T-helper 2 cell (primary cell): ENCODE measurements at regions not wholly inside any gene's neighbourhood (a gene's known extent, or its start where the extent isn't known, plus 50 kb on each side); places are given as distances from the start of the nearest gene placed in this dataset.

Experiments used
- DNase-seq, 5 experiments: peaks; one replicate each; pipeline versions ENCODE4 v3.0.0 to v3.0.0-alpha.2; 2012 to 2022

DNA sequence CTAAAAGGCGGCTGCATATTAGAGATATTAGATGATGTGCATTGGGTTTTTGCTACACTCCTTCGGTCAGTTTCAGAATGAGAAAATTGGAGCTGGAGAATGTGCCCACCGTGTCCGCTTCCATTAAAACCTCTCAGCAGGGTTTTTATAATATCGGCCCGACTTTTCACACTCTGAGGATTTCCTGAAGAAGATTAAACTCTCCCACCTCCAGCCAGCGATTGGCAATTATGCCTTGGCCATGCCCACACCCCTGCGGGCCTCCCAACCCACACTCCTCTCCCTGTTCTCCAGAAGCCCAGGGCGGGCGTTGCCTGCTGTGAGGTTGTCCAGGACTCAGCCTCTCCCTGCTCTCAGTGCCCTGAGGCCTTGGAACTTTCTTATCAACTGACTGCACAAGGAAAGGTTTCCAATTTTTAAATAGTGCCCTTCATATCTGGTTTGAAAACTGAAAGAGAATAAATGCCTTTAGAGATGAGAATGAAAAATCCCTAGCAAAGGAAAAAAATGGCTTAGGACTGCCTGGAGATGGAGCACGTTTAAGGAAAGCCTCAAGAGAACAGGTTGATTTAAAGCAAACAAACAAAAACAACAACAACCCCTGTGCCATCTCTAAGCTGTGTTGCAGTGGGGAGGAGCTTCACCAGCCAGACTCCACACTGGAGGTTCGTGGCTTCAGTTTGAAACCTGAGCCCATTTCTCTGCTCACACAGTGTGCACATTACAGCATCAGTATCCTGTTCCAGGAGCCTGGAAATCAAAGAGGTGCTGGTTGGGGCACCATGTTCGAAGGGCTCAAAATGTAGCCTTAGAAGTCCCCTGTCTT lies 292.9 kb downstream of the NSG2 start:
- no peak for DNase-seq

GRCh38 chr5:174339130-174339529 lies 293.6 kb downstream of the NSG2 start:
- no peak for DNase-seq

DNA sequence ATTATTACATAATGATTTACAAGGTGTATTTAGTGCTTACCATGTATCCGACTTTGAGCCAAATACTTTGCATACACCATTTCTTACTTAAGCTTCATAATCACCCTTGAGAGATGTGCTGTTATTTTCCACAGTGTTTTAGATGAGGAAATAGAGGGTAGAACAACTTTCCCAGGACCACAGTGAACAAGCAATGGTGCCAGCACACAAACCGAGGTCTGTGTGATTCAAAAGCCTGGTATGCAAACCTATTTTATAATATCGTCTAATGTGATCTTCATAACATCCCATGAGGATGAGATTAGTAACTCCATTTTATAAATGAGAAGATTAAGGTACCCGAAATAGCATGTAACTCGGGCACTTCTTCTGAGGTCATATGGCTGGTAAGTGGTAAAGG lies 294.7 kb downstream of the NSG2 start:
- no peak for DNase-seq

DNA sequence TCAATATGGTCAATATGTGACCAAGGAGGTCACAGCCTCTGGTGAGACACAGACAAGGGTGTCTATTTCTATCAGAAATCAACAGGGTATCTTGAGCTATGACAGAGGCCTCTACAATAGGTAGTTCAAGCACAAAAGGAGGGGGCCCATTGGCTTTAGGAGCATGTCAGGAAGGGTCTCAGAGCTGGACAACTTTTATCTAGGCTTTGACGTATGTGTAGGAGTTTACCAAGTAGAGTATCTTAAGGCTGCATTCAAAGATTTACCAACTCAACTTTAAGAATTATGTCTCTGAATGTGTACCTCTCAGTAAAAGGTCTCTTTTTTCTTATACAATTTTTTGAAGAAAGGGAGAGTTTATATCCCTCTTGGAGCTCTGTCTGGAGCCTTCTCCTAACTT lies 297.2 kb downstream of the NSG2 start:
- DNase-seq = no peak

- DNase-seq = no peak
These were observed 298.3 kb downstream of the NSG2 start for GRCh38 chr5:174343826-174344225.

GRCh38 chr5:174344335-174344734 lies 298.8 kb downstream of the NSG2 start:
- DNase-seq = no peak

- no peak for DNase-seq
These were observed 301.7 kb downstream of the NSG2 start for GRCh38 chr5:174347183-174347582.

- DNase-seq = no peak
These were observed 302.9 kb downstream of the NSG2 start for GRCh38 chr5:174348311-174348981.

DNA sequence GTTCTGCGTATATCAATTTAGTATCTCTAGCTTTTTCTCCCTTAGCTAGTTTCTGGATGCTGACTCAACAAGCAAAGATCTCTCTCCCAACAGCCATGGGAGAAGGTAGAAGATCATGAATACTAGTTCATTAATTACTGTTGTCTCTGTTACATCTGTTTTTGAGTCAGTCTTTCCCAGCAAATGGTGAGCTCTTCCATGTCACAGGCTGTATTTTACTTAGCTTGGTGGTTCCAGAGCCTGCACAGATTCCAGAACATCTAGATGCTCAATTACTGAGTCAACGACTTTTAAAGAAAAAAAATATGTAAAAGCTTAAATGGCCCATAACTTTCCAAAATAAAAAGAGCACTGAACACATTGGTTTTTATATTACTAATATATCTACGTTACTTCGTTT lies 307.2 kb downstream of the NSG2 start:
- DNase-seq = no peak

DNA sequence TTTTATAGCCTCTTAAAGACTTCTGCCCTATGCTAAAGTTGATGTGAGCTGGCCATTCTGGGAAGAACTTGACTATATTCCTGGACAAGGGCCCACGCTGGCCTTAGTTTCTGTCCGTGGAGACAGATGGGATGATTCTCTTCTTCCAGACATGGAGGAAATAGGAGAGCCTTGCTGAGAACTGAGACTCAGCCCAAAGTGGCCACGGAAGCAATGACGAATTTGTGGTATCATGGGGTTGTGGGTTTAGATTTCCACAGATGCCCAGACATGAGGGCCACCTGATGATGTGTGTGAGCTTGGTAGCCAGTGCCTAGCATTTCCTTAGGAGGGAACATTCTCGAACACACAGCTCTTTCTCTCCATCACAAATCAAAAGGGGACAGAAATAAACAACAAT lies 309.1 kb downstream of the NSG2 start:
- DNase-seq = no peak

- peak in 1 of 5 experiments; percentile 12 for DNase-seq
These were observed 309.7 kb downstream of the NSG2 start for GRCh38 chr5:174355208-174355612.

DNA sequence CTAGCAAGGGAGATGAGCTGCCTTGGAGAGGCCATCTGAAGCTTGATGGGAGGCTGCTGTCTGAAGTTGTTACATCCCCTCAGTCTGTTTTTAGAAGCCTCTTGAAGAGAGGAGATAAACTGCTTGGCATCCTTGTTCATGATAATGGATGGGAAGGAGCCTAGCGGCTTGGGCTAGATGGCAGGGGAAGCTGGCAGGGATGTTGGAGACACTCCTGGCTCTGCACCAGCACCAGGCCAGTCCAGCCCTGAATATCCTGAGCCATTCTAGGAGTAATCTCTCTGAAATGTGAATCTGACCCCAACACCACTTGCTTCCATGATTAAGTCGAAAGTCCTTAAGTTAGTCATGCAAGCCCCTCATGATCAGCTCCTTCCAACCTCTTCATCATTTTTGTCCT lies 310.5 kb downstream of the NSG2 start:
- no peak for DNase-seq

- DNase-seq = no peak
These were observed 311.0 kb downstream of the NSG2 start for GRCh38 chr5:174356536-174356935.

- DNase-seq = no peak
These were observed 312.8 kb downstream of the NSG2 start for GRCh38 chr5:174358276-174358675.

DNA sequence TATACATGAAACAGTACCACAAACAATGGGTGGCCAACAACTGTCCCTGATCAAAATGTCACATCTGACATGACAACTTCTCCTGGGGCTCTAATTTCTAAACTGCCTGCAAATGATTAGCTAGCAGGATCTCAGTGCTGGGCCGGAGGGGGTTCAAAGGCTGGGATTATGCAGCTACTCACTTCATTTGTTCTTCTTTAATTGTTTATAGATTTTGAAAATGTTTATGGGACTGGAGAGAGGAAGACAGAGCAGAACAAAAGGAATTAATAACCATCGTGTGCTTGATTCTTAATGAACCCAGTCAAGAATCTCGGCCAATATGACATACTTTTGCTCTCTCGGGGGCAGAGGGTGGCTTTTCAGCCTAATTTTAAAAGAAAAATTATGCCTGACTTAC lies 313.6 kb downstream of the NSG2 start:
- DNase-seq = no peak

- DNase-seq = no peak
These were observed 317.0 kb downstream of the NSG2 start for GRCh38 chr5:174362514-174362913.

- DNase-seq = no peak
These were observed 318.4 kb downstream of the NSG2 start for GRCh38 chr5:174363934-174364333.

DNA sequence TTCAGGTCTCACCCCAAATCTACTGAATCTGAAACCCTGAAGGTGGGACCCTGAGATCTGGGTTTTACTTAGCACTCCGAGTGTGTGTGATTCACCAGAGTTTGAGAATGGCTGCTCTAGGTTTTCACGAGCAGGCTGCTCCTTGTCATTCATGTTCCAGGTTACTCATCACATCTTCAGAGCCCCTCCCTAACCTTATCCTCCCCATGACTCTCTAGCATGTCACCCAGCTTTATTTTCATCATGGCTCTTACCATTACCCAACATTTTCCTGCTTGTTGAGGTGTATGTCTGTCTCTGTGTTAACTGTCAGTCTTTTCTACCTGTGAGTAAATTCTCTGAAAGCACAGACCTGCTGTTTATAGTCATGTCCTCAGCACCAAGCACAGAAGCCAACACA lies 319.2 kb downstream of the NSG2 start:
- no peak for DNase-seq

DNA sequence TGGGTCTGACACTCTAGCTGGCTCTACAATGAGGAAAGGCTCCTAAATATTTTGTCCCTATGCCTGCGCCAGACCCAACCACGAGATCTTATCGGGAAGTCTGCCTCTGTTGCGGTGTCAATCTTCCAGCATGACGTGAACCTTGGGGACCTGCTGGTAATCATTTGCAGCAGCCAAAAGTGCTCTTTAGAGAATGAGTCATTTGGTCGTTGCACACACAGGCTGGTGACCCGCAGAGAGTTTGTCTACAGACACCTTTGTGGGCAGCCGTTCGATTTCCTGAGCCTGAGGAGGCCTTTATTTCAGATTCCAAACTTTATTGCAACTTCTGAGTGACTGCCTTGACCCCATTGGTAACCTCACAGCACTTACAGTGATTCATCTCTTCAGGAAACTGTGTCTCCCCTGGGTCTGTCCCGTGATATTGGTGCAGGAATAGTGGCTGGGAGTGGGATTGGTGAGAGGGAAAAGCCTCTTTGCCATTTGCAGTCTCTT lies 326.1 kb downstream of the NSG2 start:
- DNase-seq = no peak

DNA sequence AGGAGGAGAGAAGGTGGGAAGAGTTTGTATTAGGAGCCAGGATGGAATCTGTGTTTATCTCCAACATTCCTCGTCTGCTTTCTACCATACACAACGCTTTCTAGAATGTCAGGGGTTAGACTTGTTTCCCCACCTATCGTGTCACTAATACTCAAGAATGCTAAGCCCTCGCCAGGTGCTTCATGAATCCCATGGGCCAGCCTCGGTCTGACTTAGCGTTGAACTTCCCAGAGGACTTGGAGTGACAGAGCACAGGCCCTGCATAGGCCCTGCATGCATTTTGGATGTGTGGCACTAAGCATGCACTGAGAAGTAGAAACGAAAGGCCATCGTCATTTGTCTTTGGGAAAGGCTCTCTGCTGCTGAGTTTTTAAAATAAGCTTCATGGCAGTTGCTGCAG lies 328.7 kb downstream of the NSG2 start:
- DNase-seq = no peak

GRCh38 chr5:174376056-174376455 lies 330.6 kb downstream of the NSG2 start:
- DNase-seq = no peak

DNA sequence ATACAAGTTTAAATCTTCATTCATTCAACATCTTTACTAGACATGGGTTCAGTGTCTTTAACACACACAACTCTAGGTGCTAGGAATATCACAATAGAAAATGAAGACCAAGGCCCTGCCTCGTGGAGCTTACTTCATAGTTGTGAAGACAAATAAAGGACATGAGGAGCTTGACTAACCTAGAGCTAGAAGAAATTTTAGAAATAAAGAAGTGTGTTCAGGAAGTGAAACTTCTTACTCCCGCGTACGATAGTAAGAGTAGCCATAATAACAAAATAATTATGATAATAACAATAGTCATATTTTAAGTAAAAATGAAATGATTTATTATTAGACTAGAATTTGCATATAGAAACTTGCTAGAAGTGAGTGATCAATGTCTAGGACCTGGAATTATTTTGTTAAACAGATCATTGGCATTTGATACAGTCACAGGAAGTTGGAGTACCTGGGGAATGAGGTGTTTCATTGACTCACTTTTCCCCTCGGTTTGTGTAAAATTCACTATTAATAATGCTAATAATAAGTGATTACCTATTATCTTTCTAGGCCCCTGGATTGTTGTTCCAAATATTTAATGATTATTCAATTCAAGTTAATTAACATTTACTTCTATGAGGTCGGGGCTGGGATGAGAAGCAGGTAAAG lies 331.3 kb downstream of the NSG2 start:
- no peak for DNase-seq

GRCh38 chr5:174378121-174378874 lies 332.8 kb downstream of the NSG2 start:
- no peak for DNase-seq
